ENCODE measurements at regions not wholly inside any gene's neighbourhood (a gene's known extent, or its start where the extent isn't known, plus 50 kb on each side); places are given as distances from the start of the nearest gene placed in this dataset.

- Histone ChIP-seq H3K4me3 (no peak overlapping the region), H3K4me1 (no peaks in the 10 kb centered on the region), H3K9me3 (no peaks in the 10 kb centered on the region), H3K36me3 (ENCODE audit: insufficient read depth in 1 of 2, low read depth in 1 of 2) (no peaks in the 10 kb centered on the region), H3K27ac (no peak overlapping the region), H3K27me3 (ENCODE audit: insufficient read depth in 3 of 3, low read length in 2 of 3) (no peaks in the 10 kb centered on the region)
- intact Hi-C loops (cut with DNase I) = no loop called here
- TF ChIP-seq CTCF (IDR thresholded peaks at IDR 0.05) = no peak
- DNase-seq (no peak), ATAC-seq (no peak)
- whole genome bisulfite sequencing, 3 donors = 27 to 45% (median 41%) methylated on average over 1 of the region's 1 CpG
These were observed 784.4 kb downstream of the DACH1 start for GRCh38 chr13:71082631-71083030.

GRCh38 chr13:71079638-71080037, 787.4 kb downstream of the DACH1 start:
- H3K9me3 ChIP-seq = no peaks in the 10 kb centered on the region
- H3K4me3 ChIP-seq = no peak overlapping the region
- intact Hi-C loops (cut with DNase I) = no loop called here
- DNase-seq (no peak), ATAC-seq (no peak)
- H3K27ac ChIP-seq = no peak overlapping the region
- no peaks in the 10 kb centered on the region for H3K27me3 ChIP-seq (ENCODE audit: insufficient read depth in 3 of 3, low read length in 2 of 3)
- H3K4me1 ChIP-seq = no peaks in the 10 kb centered on the region
- no peaks in the 10 kb centered on the region for H3K36me3 ChIP-seq (ENCODE audit: insufficient read depth in 1 of 2, low read depth in 1 of 2)
- TF ChIP-seq CTCF (IDR thresholded peaks at IDR 0.05) = no peak

- intact Hi-C loops (cut with DNase I) = no loop called here
- H3K27ac ChIP-seq = no peak overlapping the region
- H3K4me3 ChIP-seq = no peak overlapping the region
- no peaks in the 10 kb centered on the region for H3K4me1 ChIP-seq
- no peaks in the 10 kb centered on the region for H3K36me3 ChIP-seq (ENCODE audit: insufficient read depth in 1 of 2, low read depth in 1 of 2)
- no peaks in the 10 kb centered on the region for H3K27me3 ChIP-seq (ENCODE audit: insufficient read depth in 3 of 3, low read length in 2 of 3)
- 51 to 65% (median 58%) methylated on average over 3 of the region's 3 CpGs for WGBS, 3 donors
- DNase-seq (no peak), ATAC-seq (no peak)
- H3K9me3 ChIP-seq = no peaks in the 10 kb centered on the region
- no peak for TF ChIP-seq CTCF (IDR thresholded peaks at IDR 0.05)
These were observed 799.0 kb downstream of the DACH1 start for GRCh38 chr13:71068041-71068440.

- H3K27ac ChIP-seq = no peak overlapping the region
- TF ChIP-seq CTCF (IDR thresholded peaks at IDR 0.05) = no peak
- H3K4me1 ChIP-seq = no peaks in the 10 kb centered on the region
- H3K27me3 ChIP-seq (ENCODE audit: insufficient read depth in 3 of 3, low read length in 2 of 3) = no peaks in the 10 kb centered on the region
- H3K9me3 ChIP-seq = no peaks in the 10 kb centered on the region
- H3K36me3 ChIP-seq (ENCODE audit: insufficient read depth in 1 of 2, low read depth in 1 of 2) = no peaks in the 10 kb centered on the region
- H3K4me3 ChIP-seq = no peak overlapping the region
- ATAC-seq (no peak), DNase-seq (no peak)
- 68 to 83% (median 82%) methylated on average over 3 of the region's 3 CpGs for WGBS, 3 donors
- intact Hi-C loops (cut with DNase I) = no loop called here
These were observed 799.7 kb downstream of the DACH1 start for GRCh38 chr13:71067165-71067815.

GRCh38 chr13:71056581-71056980, 810.4 kb downstream of the DACH1 start:
- intact Hi-C loops (cut with DNase I) = no loop called here
- H3K4me1 ChIP-seq = no peaks in the 10 kb centered on the region
- 63 to 75% (median 71%) methylated on average over 4 of the region's 4 CpGs for WGBS, 3 donors
- no peaks in the 10 kb centered on the region for H3K36me3 ChIP-seq (ENCODE audit: insufficient read depth in 1 of 2, low read depth in 1 of 2)
- no peaks in the 10 kb centered on the region for H3K27me3 ChIP-seq (ENCODE audit: insufficient read depth in 3 of 3, low read length in 2 of 3)
- no peak overlapping the region for H3K4me3 ChIP-seq
- peaks cover 4% of the 10 kb centered on the region for H3K9me3 ChIP-seq
- no peak for TF ChIP-seq CTCF (IDR thresholded peaks at IDR 0.05)
- ATAC-seq (no peak), DNase-seq (no peak)
- no peak overlapping the region for H3K27ac ChIP-seq
